ENCODE measurements at regions not wholly inside any gene's neighbourhood (a gene's known extent, or its start where the extent isn't known, plus 50 kb on each side); places are given as distances from the start of the nearest gene placed in this dataset.

DNA sequence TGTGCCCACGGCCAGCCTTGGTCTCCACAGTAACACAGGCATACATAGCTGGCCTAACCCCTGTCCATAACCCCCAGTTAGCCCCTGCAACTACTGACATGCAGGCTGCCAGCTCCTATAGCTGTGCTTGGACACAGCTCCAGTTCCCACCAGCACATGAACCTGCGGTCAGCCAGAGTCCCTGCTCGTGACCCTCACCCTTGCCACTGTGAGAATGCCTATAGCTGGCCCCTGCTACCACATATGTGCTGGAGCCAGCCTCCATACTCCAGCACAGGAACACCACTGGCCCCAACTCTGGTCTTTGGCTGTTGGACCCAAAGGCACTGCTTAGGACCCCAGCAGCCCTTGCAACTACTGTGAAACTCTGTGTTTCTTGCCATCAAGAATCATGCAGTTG lies 930.9 kb downstream of the ADGRL3 start:
- TF ChIP-seq, protein P1, sequence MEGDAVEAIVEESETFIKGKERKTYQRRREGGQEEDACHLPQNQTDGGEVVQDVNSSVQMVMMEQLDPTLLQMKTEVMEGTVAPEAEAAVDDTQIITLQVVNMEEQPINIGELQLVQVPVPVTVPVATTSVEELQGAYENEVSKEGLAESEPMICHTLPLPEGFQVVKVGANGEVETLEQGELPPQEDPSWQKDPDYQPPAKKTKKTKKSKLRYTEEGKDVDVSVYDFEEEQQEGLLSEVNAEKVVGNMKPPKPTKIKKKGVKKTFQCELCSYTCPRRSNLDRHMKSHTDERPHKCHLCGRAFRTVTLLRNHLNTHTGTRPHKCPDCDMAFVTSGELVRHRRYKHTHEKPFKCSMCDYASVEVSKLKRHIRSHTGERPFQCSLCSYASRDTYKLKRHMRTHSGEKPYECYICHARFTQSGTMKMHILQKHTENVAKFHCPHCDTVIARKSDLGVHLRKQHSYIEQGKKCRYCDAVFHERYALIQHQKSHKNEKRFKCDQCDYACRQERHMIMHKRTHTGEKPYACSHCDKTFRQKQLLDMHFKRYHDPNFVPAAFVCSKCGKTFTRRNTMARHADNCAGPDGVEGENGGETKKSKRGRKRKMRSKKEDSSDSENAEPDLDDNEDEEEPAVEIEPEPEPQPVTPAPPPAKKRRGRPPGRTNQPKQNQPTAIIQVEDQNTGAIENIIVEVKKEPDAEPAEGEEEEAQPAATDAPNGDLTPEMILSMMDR (IDR thresholded peaks at IDR 0.05), result no peak
- TF ChIP-seq EP300 (IDR thresholded peaks at IDR 0.05), result no peak
- no peak for TF ChIP-seq POLR2A (IDR thresholded peaks at IDR 0.05)

All from ovary (tissue), 3 donors.